HCT116 (cell line): ENCODE measurements at regions not wholly inside any gene's neighbourhood (a gene's known extent, or its start where the extent isn't known, plus 50 kb on each side); places are given as distances from the start of the nearest gene placed in this dataset.

ENCODE experiments used
- ATAC-seq: fragments of 200-7000 bp; cut with Tn5 transposase; 2 replicates; pipeline ENCODE4 v1.9.1; 2020; ENCODE audit warnings: mild to moderate bottlenecking, moderate library complexity
- BruUV-seq: library from RNA; stranded (reverse); fragments of 400-500 nt; replicated peaks from 2 replicates; lab custom pipeline; 2021; lab: Mats Ljungman, UMichigan
- CTCF ChIA-PET: fragments of 300-600 bp; sonication (Branson Sonifier 250); formaldehyde crosslinking; loops from one replicate; lab custom pipeline; 2021; ENCODE audit warnings: antibody characterized with exemption; lab: Charles Lee
- POLR2A ChIA-PET: fragments of 300-600, 350-600 bp; sonication (Branson Sonifier 250); formaldehyde crosslinking; loops from one replicate; lab custom pipeline; 2021; ENCODE audit warnings: antibody characterized with exemption; lab: Charles Lee
- RAD21 ChIA-PET, 2 experiments: fragments of 300-600 bp; sonication (Branson Sonifier 250); formaldehyde crosslinking; loops; one replicate each; lab custom pipeline; 2023; ENCODE audit warnings: low total read pairs in 2 of 2; ENCODE audit not compliant: uncharacterized antibody in 2 of 2, unreplicated experiment in 2 of 2, low non-redundant PET in 1 of 2; lab: Charles Lee
- DNase-seq: peaks from one replicate; pipeline ENCODE4 v3.0.0-alpha.2; 2010; ENCODE audit warnings: low read depth, low spot score
- H2AFZ ChIP-seq: fragments of 200-600 bp; shearing (Covaris generic), sonication (generic); 2 replicates; pipeline ENCODE4 v1.6.1; 2017; ENCODE audit warnings: low read depth, mixed run types, mixed read lengths, antibody characterized with exemption, low read length; ENCODE audit not compliant: poor library complexity, severe bottlenecking
- H3K27ac ChIP-seq: 2 replicates; pipeline ENCODE4 v1.5.1; 2012; ENCODE audit warnings: low read depth, low read length
- H3K27me3 ChIP-seq: fragments of 200-600 bp; sonication (generic); 2 replicates; pipeline ENCODE4 v1.6.1; 2016; ENCODE audit warnings: mixed run types, low read length, mixed read lengths; ENCODE audit not compliant: insufficient read depth
- H3K36me3 ChIP-seq, 2 experiments: fragments of 200-500 bp in 1 of 2; fragments of 200-600 bp in 1 of 2; sonication (Bioruptor generic) in 1 of 2; sonication (generic) in 1 of 2; 2 replicates each; pipeline versions ENCODE4 v1.5.1 to v1.6.1; 2014 to 2016; ENCODE audit warnings: low read length in 2 of 2, inconsistent platforms in 1 of 2, mixed read lengths in 1 of 2, mixed run types in 1 of 2; ENCODE audit not compliant: insufficient read depth in 2 of 2, control insufficient read depth in 1 of 2
- H3K4me1 ChIP-seq, 2 experiments: fragments of 200-600 bp in 1 of 2; sonication (generic) in 1 of 2; 2 replicates each; pipeline versions ENCODE4 v1.5.1 to v1.6.1; 2012 to 2017; ENCODE audit warnings: low read length in 2 of 2, inconsistent platforms in 1 of 2, mild to moderate bottlenecking in 1 of 2, mixed read lengths in 1 of 2, mixed run types in 1 of 2, moderate library complexity in 1 of 2; ENCODE audit not compliant: insufficient read depth in 2 of 2, control insufficient read depth in 1 of 2
- H3K4me2 ChIP-seq: fragments of 200-600 bp; sonication (generic); 2 replicates; pipeline ENCODE4 v1.6.1; 2017; ENCODE audit warnings: mixed run types, low read length, mixed read lengths
- H3K4me3 ChIP-seq, 2 experiments: fragments of 200-600 bp in 1 of 2; sonication (generic) in 1 of 2; replicated peaks in 1 of 2; 2 replicates each; pipeline ENCODE4 v1.5.1; 2011 to 2016; ENCODE audit warnings: low read length in 2 of 2, control low read depth in 1 of 2, low read depth in 1 of 2, mild to moderate bottlenecking in 1 of 2, mixed read lengths in 1 of 2, mixed run types in 1 of 2
- H3K79me2 ChIP-seq: fragments of 200-600 bp; sonication (generic); 2 replicates; pipeline ENCODE4 v1.6.1; 2017; ENCODE audit warnings: mild to moderate bottlenecking, mixed run types, low read length, moderate library complexity, mixed read lengths; ENCODE audit not compliant: insufficient read depth
- H3K9ac ChIP-seq: fragments of 200-600 bp; sonication (generic); 2 replicates; pipeline ENCODE4 v1.6.1; 2016; ENCODE audit warnings: low read length, mixed read lengths
- H3K9me2 ChIP-seq: fragments of 200-600 bp; sonication (generic), shearing (Covaris generic); 2 replicates; pipeline ENCODE4 v1.6.1; 2017; ENCODE audit warnings: mixed run types, mild to moderate bottlenecking, moderate library complexity; ENCODE audit not compliant: insufficient read depth
- H3K9me3 ChIP-seq, 2 experiments: fragments of 200-500 bp in 1 of 2; fragments of 200-600 bp in 1 of 2; sonication (Bioruptor generic) in 1 of 2; sonication (generic) in 1 of 2; 2 replicates each; pipeline ENCODE4 v1.6.1; 2014 to 2017; ENCODE audit warnings: low read length in 2 of 2, mixed read lengths in 2 of 2, inconsistent platforms in 1 of 2, low read depth in 1 of 2, mild to moderate bottlenecking in 1 of 2, mixed run types in 1 of 2, moderate library complexity in 1 of 2; ENCODE audit not compliant: control insufficient read depth in 1 of 2, insufficient read depth in 1 of 2
- H4K20me1 ChIP-seq: fragments of 200-600 bp; sonication (generic), shearing (Covaris generic); 2 replicates; pipeline ENCODE4 v1.6.1; 2017; ENCODE audit warnings: mixed run types, mild to moderate bottlenecking, moderate library complexity; ENCODE audit not compliant: insufficient read depth
- CBX3 ChIP-seq: IDR thresholded peaks from 2 replicates; pipeline ENCODE4 v1.6.1; 2012; ENCODE audit warnings: low read depth
- CEBPB ChIP-seq: IDR thresholded peaks from 2 replicates; pipeline ENCODE4 v1.6.1; 2012; ENCODE audit warnings: low read depth
- EGR1 ChIP-seq: IDR thresholded peaks from 2 replicates; pipeline ENCODE4 v1.6.1; 2012; ENCODE audit warnings: low read depth
- ELF1 ChIP-seq: IDR thresholded peaks from 2 replicates; pipeline ENCODE4 v1.6.1; 2012; ENCODE audit warnings: low read depth, borderline replicate concordance
- EZH2 ChIP-seq: fragments of 200-600 bp; sonication (generic); IDR thresholded peaks from 2 replicates; pipeline ENCODE4 v1.6.1; 2017; ENCODE audit warnings: antibody characterized with exemption, mixed run types
- EZH2phosphoT487 ChIP-seq: fragments of 200-600 bp; IDR thresholded peaks from 2 replicates; pipeline ENCODE4 v1.6.1; 2018; ENCODE audit warnings: antibody characterized with exemption, borderline replicate concordance
- JUND ChIP-seq: IDR thresholded peaks from 2 replicates; pipeline ENCODE4 v1.6.1; 2012
- POLR2A ChIP-seq: IDR thresholded peaks from 2 replicates; pipeline ENCODE4 v1.7.0; 2011; ENCODE audit warnings: borderline replicate concordance; ENCODE audit not compliant: insufficient read depth, insufficient read length; ENCODE audit errors: extremely low read depth
- POLR2AphosphoS5 ChIP-seq: IDR thresholded peaks from 2 replicates; pipeline ENCODE4 v1.6.1; 2011; ENCODE audit warnings: mild to moderate bottlenecking, low read depth, low read length, moderate library complexity
- RAD21 ChIP-seq: IDR thresholded peaks from 2 replicates; pipeline ENCODE4 v1.6.1; 2012; ENCODE audit warnings: low read depth, mild to moderate bottlenecking
- SIN3A ChIP-seq: IDR thresholded peaks from 2 replicates; pipeline ENCODE4 v1.6.1; 2012; ENCODE audit warnings: low read depth
- SP1 ChIP-seq: IDR thresholded peaks from 2 replicates; pipeline ENCODE4 v1.6.1; 2012; ENCODE audit warnings: low read depth
- SRF ChIP-seq: IDR thresholded peaks from 2 replicates; pipeline ENCODE4 v1.6.1; 2012; ENCODE audit warnings: low read depth
- YY1 ChIP-seq: IDR thresholded peaks from 2 replicates; pipeline ENCODE4 v1.6.1; 2011; ENCODE audit warnings: low read length, low read depth, moderate library complexity, mild to moderate bottlenecking; ENCODE audit not compliant: insufficient replicate concordance; ENCODE audit errors: extremely low read depth
- ZNF274 ChIP-seq: fragments of 200-500 bp; sonication (Bioruptor generic); IDR thresholded peaks from 2 replicates; pipeline ENCODE4 v1.6.1; 2014; ENCODE audit warnings: mild to moderate bottlenecking, low read depth, low read length, inconsistent platforms
- intact Hi-C: fragments of 100-400 bp; cut with micrococcal nuclease; formaldehyde crosslinking; loops from 2 replicates; pipeline ENCODE4 v1.10.0; 2022
- TF ChIP-seq, protein P1 (sequence below), 3 experiments: fragments of 200-600 bp in 1 of 3; sonication (generic) in 1 of 3; IDR thresholded peaks in 2 of 3; conservative IDR thresholded peaks in 1 of 3; 2 replicates each; pipeline ENCODE4 v1.5.1; 2012 to 2017; ENCODE audit warnings: low read depth in 2 of 3, low read length in 2 of 3, antibody characterized with exemption in 1 of 3, borderline replicate concordance in 1 of 3, control low read depth in 1 of 3, mild to moderate bottlenecking in 1 of 3, mixed read lengths in 1 of 3, mixed run types in 1 of 3, moderate library complexity in 1 of 3; ENCODE audit not compliant: insufficient read depth in 1 of 3
- TF ChIP-seq, protein P2 (sequence below): IDR thresholded peaks from 2 replicates; pipeline ENCODE4 v1.6.1; 2012; ENCODE audit warnings: low read depth
- TF ChIP-seq, protein P3 (sequence below): IDR thresholded peaks from 2 replicates; pipeline ENCODE4 v1.6.1; 2012
- TF ChIP-seq, protein P4 (sequence below): IDR thresholded peaks from 2 replicates; pipeline ENCODE4 v1.6.1; 2011; ENCODE audit warnings: mild to moderate bottlenecking, low read length, moderate library complexity; ENCODE audit not compliant: insufficient replicate concordance; ENCODE audit errors: extremely low read depth

DNA sequence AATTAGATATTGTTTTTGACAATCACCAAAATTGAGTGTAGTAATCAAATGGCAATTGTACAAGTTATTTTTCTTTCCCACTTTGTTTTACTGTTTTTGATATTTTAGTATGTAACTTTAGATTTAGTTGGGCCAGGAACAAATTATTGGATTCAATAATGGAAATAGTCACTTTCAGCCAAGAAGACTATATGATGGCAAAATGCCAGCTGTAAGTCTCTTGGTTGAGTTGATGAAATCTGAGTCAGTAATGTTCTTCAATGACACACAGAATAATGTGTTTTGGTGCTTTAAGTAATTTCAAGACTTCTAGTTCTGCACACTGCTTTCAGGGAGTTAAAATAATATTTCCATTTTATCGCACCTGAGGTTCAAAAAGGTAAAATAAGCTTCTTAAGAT, 2022.0 kb upstream of the CELF4 start:
- no peak overlapping the region for H3K27ac ChIP-seq
- intact Hi-C loops: loop anchor here (10.0 kb wide), 1 partner anchor 707 kb away; no protein-coding TSS in a partner anchor
- no peaks in the 10 kb centered on the region for H3K79me2 ChIP-seq
- no peaks in the 10 kb centered on the region for H3K27me3 ChIP-seq
- DNase-seq (no peak), ATAC-seq (no peak)
- no peak overlapping the region for H3K4me2 ChIP-seq
- TF ChIP-seq YY1: no peak
- TF ChIP-seq EZH2: no peak
- TF ChIP-seq POLR2AphosphoS5: no peak
- no peak for TF ChIP-seq JUND
- no peak for TF ChIP-seq RAD21
- TF ChIP-seq, protein P1, sequence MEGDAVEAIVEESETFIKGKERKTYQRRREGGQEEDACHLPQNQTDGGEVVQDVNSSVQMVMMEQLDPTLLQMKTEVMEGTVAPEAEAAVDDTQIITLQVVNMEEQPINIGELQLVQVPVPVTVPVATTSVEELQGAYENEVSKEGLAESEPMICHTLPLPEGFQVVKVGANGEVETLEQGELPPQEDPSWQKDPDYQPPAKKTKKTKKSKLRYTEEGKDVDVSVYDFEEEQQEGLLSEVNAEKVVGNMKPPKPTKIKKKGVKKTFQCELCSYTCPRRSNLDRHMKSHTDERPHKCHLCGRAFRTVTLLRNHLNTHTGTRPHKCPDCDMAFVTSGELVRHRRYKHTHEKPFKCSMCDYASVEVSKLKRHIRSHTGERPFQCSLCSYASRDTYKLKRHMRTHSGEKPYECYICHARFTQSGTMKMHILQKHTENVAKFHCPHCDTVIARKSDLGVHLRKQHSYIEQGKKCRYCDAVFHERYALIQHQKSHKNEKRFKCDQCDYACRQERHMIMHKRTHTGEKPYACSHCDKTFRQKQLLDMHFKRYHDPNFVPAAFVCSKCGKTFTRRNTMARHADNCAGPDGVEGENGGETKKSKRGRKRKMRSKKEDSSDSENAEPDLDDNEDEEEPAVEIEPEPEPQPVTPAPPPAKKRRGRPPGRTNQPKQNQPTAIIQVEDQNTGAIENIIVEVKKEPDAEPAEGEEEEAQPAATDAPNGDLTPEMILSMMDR (IDR thresholded peaks at IDR 0.05 in 2 of 3, conservative IDR thresholded peaks at IDR 0.05 in 1 of 3; ENCODE audit: borderline replicate concordance in 1 of 3, insufficient read depth in 1 of 3, low read depth in 2 of 3, low read length in 2 of 3): no peak
- TF ChIP-seq, protein P2, sequence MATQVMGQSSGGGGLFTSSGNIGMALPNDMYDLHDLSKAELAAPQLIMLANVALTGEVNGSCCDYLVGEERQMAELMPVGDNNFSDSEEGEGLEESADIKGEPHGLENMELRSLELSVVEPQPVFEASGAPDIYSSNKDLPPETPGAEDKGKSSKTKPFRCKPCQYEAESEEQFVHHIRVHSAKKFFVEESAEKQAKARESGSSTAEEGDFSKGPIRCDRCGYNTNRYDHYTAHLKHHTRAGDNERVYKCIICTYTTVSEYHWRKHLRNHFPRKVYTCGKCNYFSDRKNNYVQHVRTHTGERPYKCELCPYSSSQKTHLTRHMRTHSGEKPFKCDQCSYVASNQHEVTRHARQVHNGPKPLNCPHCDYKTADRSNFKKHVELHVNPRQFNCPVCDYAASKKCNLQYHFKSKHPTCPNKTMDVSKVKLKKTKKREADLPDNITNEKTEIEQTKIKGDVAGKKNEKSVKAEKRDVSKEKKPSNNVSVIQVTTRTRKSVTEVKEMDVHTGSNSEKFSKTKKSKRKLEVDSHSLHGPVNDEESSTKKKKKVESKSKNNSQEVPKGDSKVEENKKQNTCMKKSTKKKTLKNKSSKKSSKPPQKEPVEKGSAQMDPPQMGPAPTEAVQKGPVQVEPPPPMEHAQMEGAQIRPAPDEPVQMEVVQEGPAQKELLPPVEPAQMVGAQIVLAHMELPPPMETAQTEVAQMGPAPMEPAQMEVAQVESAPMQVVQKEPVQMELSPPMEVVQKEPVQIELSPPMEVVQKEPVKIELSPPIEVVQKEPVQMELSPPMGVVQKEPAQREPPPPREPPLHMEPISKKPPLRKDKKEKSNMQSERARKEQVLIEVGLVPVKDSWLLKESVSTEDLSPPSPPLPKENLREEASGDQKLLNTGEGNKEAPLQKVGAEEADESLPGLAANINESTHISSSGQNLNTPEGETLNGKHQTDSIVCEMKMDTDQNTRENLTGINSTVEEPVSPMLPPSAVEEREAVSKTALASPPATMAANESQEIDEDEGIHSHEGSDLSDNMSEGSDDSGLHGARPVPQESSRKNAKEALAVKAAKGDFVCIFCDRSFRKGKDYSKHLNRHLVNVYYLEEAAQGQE: no peak
- TF ChIP-seq, protein P3, sequence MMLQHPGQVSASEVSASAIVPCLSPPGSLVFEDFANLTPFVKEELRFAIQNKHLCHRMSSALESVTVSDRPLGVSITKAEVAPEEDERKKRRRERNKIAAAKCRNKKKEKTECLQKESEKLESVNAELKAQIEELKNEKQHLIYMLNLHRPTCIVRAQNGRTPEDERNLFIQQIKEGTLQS: no peak
- no peak for TF ChIP-seq CBX3
- no peak for TF ChIP-seq SIN3A
- no peak for TF ChIP-seq EGR1
- no peak for TF ChIP-seq CEBPB
- no peak for TF ChIP-seq EZH2phosphoT487
- no peak for TF ChIP-seq POLR2A
- TF ChIP-seq, protein P4, sequence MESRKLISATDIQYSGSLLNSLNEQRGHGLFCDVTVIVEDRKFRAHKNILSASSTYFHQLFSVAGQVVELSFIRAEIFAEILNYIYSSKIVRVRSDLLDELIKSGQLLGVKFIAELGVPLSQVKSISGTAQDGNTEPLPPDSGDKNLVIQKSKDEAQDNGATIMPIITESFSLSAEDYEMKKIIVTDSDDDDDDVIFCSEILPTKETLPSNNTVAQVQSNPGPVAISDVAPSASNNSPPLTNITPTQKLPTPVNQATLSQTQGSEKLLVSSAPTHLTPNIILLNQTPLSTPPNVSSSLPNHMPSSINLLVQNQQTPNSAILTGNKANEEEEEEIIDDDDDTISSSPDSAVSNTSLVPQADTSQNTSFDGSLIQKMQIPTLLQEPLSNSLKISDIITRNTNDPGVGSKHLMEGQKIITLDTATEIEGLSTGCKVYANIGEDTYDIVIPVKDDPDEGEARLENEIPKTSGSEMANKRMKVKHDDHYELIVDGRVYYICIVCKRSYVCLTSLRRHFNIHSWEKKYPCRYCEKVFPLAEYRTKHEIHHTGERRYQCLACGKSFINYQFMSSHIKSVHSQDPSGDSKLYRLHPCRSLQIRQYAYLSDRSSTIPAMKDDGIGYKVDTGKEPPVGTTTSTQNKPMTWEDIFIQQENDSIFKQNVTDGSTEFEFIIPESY: no peak
- no peak for TF ChIP-seq ZNF274
- TF ChIP-seq SP1: no peak
- no peak for TF ChIP-seq SRF
- no peak for TF ChIP-seq ELF1
- no peaks in the 10 kb centered on the region for H3K9me2 ChIP-seq
- ChIA-PET POLR2A (no interaction called here), RAD21 (no interaction called here), CTCF (no interaction called here)
- H3K9ac ChIP-seq: no peak overlapping the region
- no TSS peak for BruUV-seq
- no peaks in the 10 kb centered on the region for H3K4me1 ChIP-seq
- no peaks in the 10 kb centered on the region for H4K20me1 ChIP-seq
- H3K9me3 ChIP-seq: peaks cover 0 to 4% of the 10 kb centered on the region in 2 experiments; a peak in 2 of 4 replicates
- no peak overlapping the region for H3K4me3 ChIP-seq
- no peak overlapping the region for H2AFZ ChIP-seq
- H3K36me3 ChIP-seq: no peaks in the 10 kb centered on the region
